Osteoblast (primary cell): ENCODE measurements at regions not wholly inside any gene's neighbourhood (a gene's known extent, or its start where the extent isn't known, plus 50 kb on each side); places are given as distances from the start of the nearest gene placed in this dataset.

Source experiments
- DNase-seq: peaks from one replicate; pipeline ENCODE4 v3.0.0; 2011; ENCODE audit warnings: low spot score, mixed read lengths; ENCODE audit not compliant: insufficient read length; ENCODE audit errors: missing footprints
- H2AFZ ChIP-seq: 2 replicates; pipeline ENCODE4 v1.6.0; 2011; ENCODE audit warnings: mild to moderate bottlenecking, low read length
- H3K27ac ChIP-seq: 2 replicates; pipeline ENCODE4 v1.5.1; 2011; ENCODE audit warnings: mild to moderate bottlenecking, low read depth, low read length, moderate library complexity
- H3K27me3 ChIP-seq: 2 replicates; pipeline ENCODE4 v1.6.0; 2012; ENCODE audit warnings: mild to moderate bottlenecking, control low read depth, inconsistent platforms, low read length, moderate library complexity; ENCODE audit not compliant: insufficient read depth
- H3K36me3 ChIP-seq: 2 replicates; pipeline ENCODE4 v1.5.1; 2011; ENCODE audit warnings: mild to moderate bottlenecking, low read length, control low read depth, moderate library complexity; ENCODE audit not compliant: insufficient read depth
- H3K4me1 ChIP-seq: 2 replicates; pipeline ENCODE4 v1.5.1; 2011; ENCODE audit warnings: mild to moderate bottlenecking, low read length, control low read depth, moderate library complexity; ENCODE audit not compliant: insufficient read depth
- H3K4me2 ChIP-seq: 2 replicates; pipeline ENCODE4 v1.6.0; 2011; ENCODE audit warnings: mild to moderate bottlenecking, low read length; ENCODE audit not compliant: insufficient read depth
- H3K4me3 ChIP-seq: fragments of 200-600 bp; sonication (generic); 3 replicates; pipeline ENCODE4 v1.5.1; 2012; ENCODE audit warnings: mild to moderate bottlenecking, low read length, inconsistent platforms; ENCODE audit not compliant: insufficient read depth
- H3K79me2 ChIP-seq: 2 replicates; pipeline ENCODE4 v1.6.0; 2012; ENCODE audit warnings: mild to moderate bottlenecking, low read length, control low read depth, inconsistent platforms; ENCODE audit not compliant: insufficient read depth
- H3K9me3 ChIP-seq: 2 replicates; pipeline ENCODE4 v1.5.1; 2011; ENCODE audit warnings: low read depth, low read length, control low read depth
- H4K20me1 ChIP-seq: 2 replicates; pipeline ENCODE4 v1.6.0; 2012; ENCODE audit warnings: mild to moderate bottlenecking, low read length, control low read depth; ENCODE audit not compliant: insufficient read depth
- TF ChIP-seq, protein P1 (sequence below): IDR thresholded peaks from 2 replicates; pipeline ENCODE4 v1.5.1; 2011; ENCODE audit warnings: mild to moderate bottlenecking, low read depth, low read length, moderate library complexity; ENCODE audit errors: extremely low read depth

DNA sequence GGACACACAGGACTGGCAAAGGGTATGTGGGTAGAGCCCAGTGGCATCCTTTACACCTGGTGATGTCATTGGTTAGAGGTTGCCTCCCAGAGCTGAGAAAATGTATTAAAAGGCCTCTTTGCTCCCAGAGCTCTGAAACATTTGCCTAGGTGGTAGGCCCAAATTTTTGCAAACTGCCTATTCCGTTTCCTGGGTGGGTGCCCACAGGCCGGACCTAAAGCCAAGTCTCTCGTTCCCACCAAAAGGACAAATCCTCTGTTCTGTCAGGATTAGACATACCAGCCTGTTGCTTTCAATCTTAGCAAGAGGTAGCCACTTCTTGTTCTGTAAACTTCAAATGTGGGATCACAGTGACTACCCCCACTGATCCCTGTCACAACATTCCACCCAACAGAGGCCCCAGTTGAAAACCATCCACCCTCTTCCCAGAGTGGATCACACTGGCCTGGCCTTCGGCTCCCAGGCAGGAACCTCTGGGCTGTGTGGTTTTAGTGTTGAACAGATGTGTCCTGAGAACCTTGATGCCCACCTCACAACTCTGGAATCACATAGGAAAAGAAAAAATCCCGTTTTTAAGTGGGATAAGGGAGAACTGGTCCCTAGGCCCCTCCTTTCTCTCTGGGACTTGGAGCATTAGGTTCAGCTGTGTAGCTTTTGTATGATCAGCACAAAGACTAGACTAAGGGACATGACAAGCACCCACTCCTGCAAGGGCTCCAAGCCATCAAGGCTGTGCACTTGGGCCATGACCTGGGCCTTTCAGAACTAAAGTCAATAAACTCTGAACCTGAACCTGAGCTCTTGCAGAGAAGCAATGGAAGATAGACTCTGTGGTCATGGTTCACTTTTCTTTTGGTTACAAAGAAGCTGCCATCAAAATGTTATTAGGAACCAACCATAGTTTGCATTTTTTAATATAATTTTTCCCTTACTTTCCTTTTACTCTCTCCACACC, 211.3 kb downstream of the CYP26B1 start:
- H2AFZ ChIP-seq: no peak overlapping the region
- H3K27ac ChIP-seq: peak overlapping the region; percentile 94
- H3K4me3 ChIP-seq: no peak overlapping the region
- DNase-seq: peak; percentile 67
- H3K4me1 ChIP-seq: peaks cover 35% of the 10 kb centered on the region
- H3K79me2 ChIP-seq: no peaks in the 10 kb centered on the region
- H3K9me3 ChIP-seq: no peaks in the 10 kb centered on the region
- no peaks in the 10 kb centered on the region for H4K20me1 ChIP-seq
- peak overlapping the region; percentile 58 for H3K4me2 ChIP-seq
- no peaks in the 10 kb centered on the region for H3K27me3 ChIP-seq
- H3K36me3 ChIP-seq: no peaks in the 10 kb centered on the region
- TF ChIP-seq, protein P1, sequence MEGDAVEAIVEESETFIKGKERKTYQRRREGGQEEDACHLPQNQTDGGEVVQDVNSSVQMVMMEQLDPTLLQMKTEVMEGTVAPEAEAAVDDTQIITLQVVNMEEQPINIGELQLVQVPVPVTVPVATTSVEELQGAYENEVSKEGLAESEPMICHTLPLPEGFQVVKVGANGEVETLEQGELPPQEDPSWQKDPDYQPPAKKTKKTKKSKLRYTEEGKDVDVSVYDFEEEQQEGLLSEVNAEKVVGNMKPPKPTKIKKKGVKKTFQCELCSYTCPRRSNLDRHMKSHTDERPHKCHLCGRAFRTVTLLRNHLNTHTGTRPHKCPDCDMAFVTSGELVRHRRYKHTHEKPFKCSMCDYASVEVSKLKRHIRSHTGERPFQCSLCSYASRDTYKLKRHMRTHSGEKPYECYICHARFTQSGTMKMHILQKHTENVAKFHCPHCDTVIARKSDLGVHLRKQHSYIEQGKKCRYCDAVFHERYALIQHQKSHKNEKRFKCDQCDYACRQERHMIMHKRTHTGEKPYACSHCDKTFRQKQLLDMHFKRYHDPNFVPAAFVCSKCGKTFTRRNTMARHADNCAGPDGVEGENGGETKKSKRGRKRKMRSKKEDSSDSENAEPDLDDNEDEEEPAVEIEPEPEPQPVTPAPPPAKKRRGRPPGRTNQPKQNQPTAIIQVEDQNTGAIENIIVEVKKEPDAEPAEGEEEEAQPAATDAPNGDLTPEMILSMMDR: no peak

DNA sequence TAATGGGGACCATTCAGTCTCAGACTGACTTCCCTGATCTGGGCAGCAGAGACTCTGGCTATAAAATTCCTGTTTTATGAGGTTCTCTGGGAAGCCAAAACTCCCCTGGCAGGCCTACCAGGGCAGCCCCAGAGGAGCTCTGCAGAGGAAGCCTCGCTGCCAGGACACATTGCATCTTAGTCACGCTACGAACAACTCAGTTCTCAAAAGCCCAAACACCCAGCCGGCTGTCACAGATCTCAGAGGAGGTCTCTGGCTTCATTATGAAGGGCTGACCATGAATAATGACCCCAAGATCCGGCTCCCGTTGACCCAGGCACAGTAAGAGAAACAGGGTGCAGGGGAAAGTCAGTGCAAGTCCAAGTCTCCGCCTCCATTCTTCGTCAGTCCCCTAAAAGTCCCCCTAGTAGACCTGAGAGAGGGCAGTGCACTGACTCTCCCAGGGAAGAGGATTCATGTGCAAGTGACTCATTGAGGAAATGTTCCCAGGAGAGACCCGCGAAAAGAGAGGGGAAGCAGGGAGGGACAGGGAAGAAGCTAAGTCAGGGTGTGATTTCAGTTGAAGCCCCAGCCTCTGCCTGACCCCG, 212.3 kb downstream of the CYP26B1 start:
- TF ChIP-seq, protein P1: no peak
- Histone ChIP-seq H3K4me1 (peaks cover 29% of the 10 kb centered on the region), H3K9me3 (no peaks in the 10 kb centered on the region), H3K4me2 (peak overlapping the region; percentile 58), H4K20me1 (no peaks in the 10 kb centered on the region), H2AFZ (peak overlapping the region; percentile 42), H3K36me3 (no peaks in the 10 kb centered on the region), H3K27ac (peak overlapping the region; percentile 94), H3K79me2 (no peaks in the 10 kb centered on the region), H3K4me3 (peak overlapping the region; percentile 14), H3K27me3 (no peaks in the 10 kb centered on the region)
- peak; percentile 98 for DNase-seq

GRCh38 chr2:71934595-71935261, 212.9 kb downstream of the CYP26B1 start:
- no peak overlapping the region for H2AFZ ChIP-seq

More at GRCh38 chr2:71934595-71935261, 212.9 kb downstream of the CYP26B1 start:
- Histone ChIP-seq H3K27ac (peak overlapping the region; percentile 94), H3K9me3 (no peaks in the 10 kb centered on the region), H4K20me1 (no peaks in the 10 kb centered on the region), H3K4me3 (peak overlapping the region; percentile 14), H3K4me1 (peaks cover 29% of the 10 kb centered on the region), H3K36me3 (no peaks in the 10 kb centered on the region), H3K79me2 (no peaks in the 10 kb centered on the region), H3K27me3 (no peaks in the 10 kb centered on the region), H3K4me2 (peak overlapping the region; percentile 58)
- TF ChIP-seq, protein P1: no peak
- peak; percentile 80 for DNase-seq
